ENCODE measurements at regions not wholly inside any gene's neighbourhood (a gene's known extent, or its start where the extent isn't known, plus 50 kb on each side); places are given as distances from the start of the nearest gene placed in this dataset.

DNA sequence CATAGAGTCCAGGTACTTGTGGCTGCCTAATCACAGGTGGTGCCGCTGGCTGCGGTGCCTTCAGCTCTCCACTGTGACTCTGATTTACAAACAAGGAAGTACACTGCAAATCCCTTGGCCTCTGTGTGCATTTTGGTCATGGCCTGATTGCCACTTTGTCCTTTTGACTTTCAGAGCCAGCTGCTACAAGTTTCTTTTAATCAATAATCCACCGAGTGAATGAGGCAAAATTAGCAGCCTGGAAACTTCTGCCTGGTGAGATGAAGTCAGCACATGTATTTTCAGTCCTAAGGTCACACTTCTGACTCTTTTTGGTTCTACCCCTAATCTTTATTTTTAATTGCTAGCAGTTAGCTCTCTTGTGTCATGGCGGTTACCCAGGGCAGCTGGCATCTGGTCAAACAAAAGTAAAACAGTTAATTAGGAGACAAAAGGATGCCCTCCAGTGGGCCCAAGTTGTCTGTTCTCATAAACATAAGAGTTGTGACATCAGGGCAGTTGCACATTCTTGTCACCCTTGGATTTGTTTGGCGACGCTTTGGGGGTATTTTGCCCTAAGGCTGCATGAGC, 62.3 kb upstream of the LNX1 start:
- TF ChIP-seq, protein P1, sequence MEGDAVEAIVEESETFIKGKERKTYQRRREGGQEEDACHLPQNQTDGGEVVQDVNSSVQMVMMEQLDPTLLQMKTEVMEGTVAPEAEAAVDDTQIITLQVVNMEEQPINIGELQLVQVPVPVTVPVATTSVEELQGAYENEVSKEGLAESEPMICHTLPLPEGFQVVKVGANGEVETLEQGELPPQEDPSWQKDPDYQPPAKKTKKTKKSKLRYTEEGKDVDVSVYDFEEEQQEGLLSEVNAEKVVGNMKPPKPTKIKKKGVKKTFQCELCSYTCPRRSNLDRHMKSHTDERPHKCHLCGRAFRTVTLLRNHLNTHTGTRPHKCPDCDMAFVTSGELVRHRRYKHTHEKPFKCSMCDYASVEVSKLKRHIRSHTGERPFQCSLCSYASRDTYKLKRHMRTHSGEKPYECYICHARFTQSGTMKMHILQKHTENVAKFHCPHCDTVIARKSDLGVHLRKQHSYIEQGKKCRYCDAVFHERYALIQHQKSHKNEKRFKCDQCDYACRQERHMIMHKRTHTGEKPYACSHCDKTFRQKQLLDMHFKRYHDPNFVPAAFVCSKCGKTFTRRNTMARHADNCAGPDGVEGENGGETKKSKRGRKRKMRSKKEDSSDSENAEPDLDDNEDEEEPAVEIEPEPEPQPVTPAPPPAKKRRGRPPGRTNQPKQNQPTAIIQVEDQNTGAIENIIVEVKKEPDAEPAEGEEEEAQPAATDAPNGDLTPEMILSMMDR (IDR thresholded peaks at IDR 0.05; ENCODE audit: insufficient read depth, missing control alignments), result no peak
- FAIRE-seq (no peak), DNase-seq (ENCODE audit: insufficient read length, low spot score) (no peak)

DNA sequence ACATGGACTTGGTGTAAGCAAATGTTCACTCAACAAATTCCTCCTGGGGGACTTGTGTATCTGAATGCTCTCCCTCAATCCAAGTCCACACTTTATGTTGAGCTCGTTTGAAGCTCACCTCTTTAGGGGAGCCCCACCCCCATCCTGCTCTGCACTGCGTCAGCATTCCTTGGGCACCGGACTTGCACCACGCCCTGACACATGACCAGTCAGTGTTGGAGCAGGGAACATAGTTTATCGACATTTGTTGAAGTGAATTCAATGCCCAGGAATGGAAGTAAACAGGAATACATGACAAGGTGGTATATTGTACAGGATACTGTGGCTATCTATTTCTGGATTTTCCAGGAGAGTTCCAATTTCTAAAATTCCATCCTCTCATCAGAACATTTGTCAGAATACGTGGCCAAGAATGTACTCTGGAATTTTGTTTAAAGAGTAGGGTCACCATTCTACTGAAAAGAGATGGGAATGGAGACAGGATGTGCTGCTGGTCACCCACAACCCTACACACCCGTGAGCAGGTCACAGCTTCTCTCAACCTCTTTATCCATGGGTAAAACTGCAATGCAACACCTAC, 60.0 kb upstream of the LNX1 start:
- DNase-seq (ENCODE audit: insufficient read length, low spot score) (no peak), FAIRE-seq (no peak)
- TF ChIP-seq, protein P1 (IDR thresholded peaks at IDR 0.05; ENCODE audit: insufficient read depth, missing control alignments), result no peak

- FAIRE-seq (no peak), DNase-seq (ENCODE audit: insufficient read length, low spot score) (no peak)
- TF ChIP-seq, protein P1 (IDR thresholded peaks at IDR 0.05; ENCODE audit: insufficient read depth, missing control alignments), result no peak
Observed at GRCh38 chr4:53649357-53649756, 58.1 kb upstream of the LNX1 start.

- TF ChIP-seq, protein P1 (IDR thresholded peaks at IDR 0.05; ENCODE audit: insufficient read depth, missing control alignments), result no peak
- DNase-seq (ENCODE audit: insufficient read length, low spot score) (no peak), FAIRE-seq (no peak)
Observed at GRCh38 chr4:53647547-53647946, 56.3 kb upstream of the LNX1 start.

- TF ChIP-seq, protein P1 (IDR thresholded peaks at IDR 0.05; ENCODE audit: insufficient read depth, missing control alignments), result no peak
- FAIRE-seq (no peak), DNase-seq (ENCODE audit: insufficient read length, low spot score) (no peak)
Observed at GRCh38 chr4:53646795-53647194, 55.5 kb upstream of the LNX1 start.

GRCh38 chr4:53645108-53645507, 53.8 kb upstream of the LNX1 start:
- TF ChIP-seq, protein P1 (IDR thresholded peaks at IDR 0.05; ENCODE audit: insufficient read depth, missing control alignments), result no peak
- DNase-seq (ENCODE audit: insufficient read length, low spot score), result no peak
- FAIRE-seq, result no peak

DNA sequence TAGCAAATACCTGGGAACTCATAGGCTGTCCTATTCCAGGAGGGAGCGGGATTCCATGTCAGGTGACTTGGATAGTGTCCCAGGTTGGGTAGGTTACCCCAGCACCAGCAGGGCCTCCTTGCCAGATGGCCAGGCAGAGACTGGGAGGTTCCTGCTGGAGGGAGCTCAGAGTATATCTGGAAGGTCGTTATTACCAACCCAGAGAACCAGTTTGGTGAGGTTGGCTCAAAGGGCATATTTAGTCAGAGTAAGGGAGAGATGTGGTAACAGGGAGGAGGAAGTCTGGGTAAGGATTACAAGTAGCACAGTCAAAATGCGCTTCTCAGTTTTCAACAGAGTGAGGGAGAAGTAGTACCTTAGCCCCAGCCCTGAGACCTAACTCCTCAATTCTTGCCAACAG, 53.3 kb upstream of the LNX1 start:
- FAIRE-seq, result no peak
- no peak for DNase-seq (ENCODE audit: insufficient read length, low spot score)
- TF ChIP-seq, protein P1 (IDR thresholded peaks at IDR 0.05; ENCODE audit: insufficient read depth, missing control alignments), result no peak

Measured in D721Med (cell line).